A673 (cell line): ENCODE measurements at regions not wholly inside any gene's neighbourhood (a gene's known extent, or its start where the extent isn't known, plus 50 kb on each side); places are given as distances from the start of the nearest gene placed in this dataset.

Source experiments
- BruUV-seq: library from RNA; stranded (reverse); fragments of 400-500 nt; replicated peaks from 2 replicates; lab custom pipeline; 2021; lab: Mats Ljungman, UMichigan
- CTCF ChIA-PET: fragments of 300-600 bp; sonication (Branson Sonifier 250); formaldehyde crosslinking; loops from one replicate; lab custom pipeline; 2022; ENCODE audit warnings: antibody characterized with exemption; lab: Charles Lee
- POLR2A ChIA-PET: fragments of 300-600 bp; sonication (Branson Sonifier 250); formaldehyde crosslinking; loops from one replicate; lab custom pipeline; 2022; ENCODE audit warnings: antibody characterized with exemption; ENCODE audit not compliant: low non-redundant PET; lab: Charles Lee
- DNase-seq: peaks from one replicate; pipeline ENCODE4 v3.0.0-alpha.2; 2015; ENCODE audit warnings: low spot score
- H3K27ac ChIP-seq: fragments of 200-600 bp; sonication (generic); 2 replicates; pipeline ENCODE4 v1.5.1; 2016; ENCODE audit warnings: mixed run types, low read depth, mild to moderate bottlenecking, mixed read lengths, antibody characterized with exemption, low read length; ENCODE audit not compliant: poor library complexity, severe bottlenecking
- H3K27me3 ChIP-seq: fragments of 200-600 bp; sonication (generic); replicated peaks from 2 replicates; pipeline ENCODE4 v1.6.1; 2017; ENCODE audit warnings: mixed run types, low read depth, mild to moderate bottlenecking, mixed read lengths, antibody characterized with exemption, low read length; ENCODE audit not compliant: insufficient read depth, poor library complexity
- H3K36me3 ChIP-seq: fragments of 200-600 bp; sonication (generic); 2 replicates; pipeline ENCODE4 v1.6.1; 2016; ENCODE audit warnings: mixed run types, mild to moderate bottlenecking, mixed read lengths, antibody characterized with exemption, low read length; ENCODE audit not compliant: insufficient read depth, poor library complexity, severe bottlenecking
- H3K4me1 ChIP-seq: fragments of 200-600 bp; sonication (generic); 2 replicates; pipeline ENCODE4 v1.6.1; 2017; ENCODE audit warnings: mixed run types, mild to moderate bottlenecking, mixed read lengths, antibody characterized with exemption, low read length; ENCODE audit not compliant: insufficient read depth, poor library complexity, severe bottlenecking
- H3K4me3 ChIP-seq: fragments of 200-600 bp; sonication (generic); 2 replicates; pipeline ENCODE4 v1.5.1; 2016; ENCODE audit warnings: low read depth, mixed run types, mild to moderate bottlenecking, mixed read lengths, low read length; ENCODE audit not compliant: poor library complexity, severe bottlenecking
- H3K9me3 ChIP-seq: fragments of 200-600 bp; sonication (generic); 2 replicates; pipeline ENCODE4 v1.6.1; 2016; ENCODE audit warnings: mixed run types, low read depth, mild to moderate bottlenecking, mixed read lengths, antibody characterized with exemption, low read length; ENCODE audit not compliant: poor library complexity, severe bottlenecking
- EZH2 ChIP-seq: fragments of 200-600 bp; sonication (generic); IDR thresholded peaks from 2 replicates; pipeline ENCODE4 v1.6.1; 2017; ENCODE audit warnings: borderline replicate concordance, low read depth, mild to moderate bottlenecking, mixed read lengths, antibody characterized with exemption, low read length; ENCODE audit not compliant: poor library complexity, severe bottlenecking
- intact Hi-C: fragments of 100-400 bp; cut with micrococcal nuclease; formaldehyde crosslinking; loops from one replicate; pipeline ENCODE4 v1.10.0; 2022; ENCODE audit not compliant: unreplicated experiment
- TF ChIP-seq, protein P1 (sequence below): fragments of 300-800, 200-600 bp; sonication (generic); conservative IDR thresholded peaks from 2 replicates; pipeline ENCODE4 v1.5.1; 2017; ENCODE audit warnings: low read depth, mild to moderate bottlenecking, antibody characterized with exemption, low read length, moderate library complexity, mixed read lengths

- Histone ChIP-seq H3K27ac (no peak overlapping the region), H3K27me3 (no peaks in the 10 kb centered on the region), H3K4me3 (no peak overlapping the region), H3K36me3 (no peaks in the 10 kb centered on the region), H3K4me1 (no peaks in the 10 kb centered on the region), H3K9me3 (no peaks in the 10 kb centered on the region)
- TF ChIP-seq, protein P1, sequence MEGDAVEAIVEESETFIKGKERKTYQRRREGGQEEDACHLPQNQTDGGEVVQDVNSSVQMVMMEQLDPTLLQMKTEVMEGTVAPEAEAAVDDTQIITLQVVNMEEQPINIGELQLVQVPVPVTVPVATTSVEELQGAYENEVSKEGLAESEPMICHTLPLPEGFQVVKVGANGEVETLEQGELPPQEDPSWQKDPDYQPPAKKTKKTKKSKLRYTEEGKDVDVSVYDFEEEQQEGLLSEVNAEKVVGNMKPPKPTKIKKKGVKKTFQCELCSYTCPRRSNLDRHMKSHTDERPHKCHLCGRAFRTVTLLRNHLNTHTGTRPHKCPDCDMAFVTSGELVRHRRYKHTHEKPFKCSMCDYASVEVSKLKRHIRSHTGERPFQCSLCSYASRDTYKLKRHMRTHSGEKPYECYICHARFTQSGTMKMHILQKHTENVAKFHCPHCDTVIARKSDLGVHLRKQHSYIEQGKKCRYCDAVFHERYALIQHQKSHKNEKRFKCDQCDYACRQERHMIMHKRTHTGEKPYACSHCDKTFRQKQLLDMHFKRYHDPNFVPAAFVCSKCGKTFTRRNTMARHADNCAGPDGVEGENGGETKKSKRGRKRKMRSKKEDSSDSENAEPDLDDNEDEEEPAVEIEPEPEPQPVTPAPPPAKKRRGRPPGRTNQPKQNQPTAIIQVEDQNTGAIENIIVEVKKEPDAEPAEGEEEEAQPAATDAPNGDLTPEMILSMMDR: no peak
- TF ChIP-seq EZH2: no peak
- intact Hi-C loops: no loop called here
- ChIA-PET POLR2A (no interaction called here), CTCF (no interaction called here)
- no peak for DNase-seq
- no TSS peak for BruUV-seq
Measured at GRCh38 chr5:159655757-159656409, 260.4 kb upstream of the ADRA1B start.

DNA sequence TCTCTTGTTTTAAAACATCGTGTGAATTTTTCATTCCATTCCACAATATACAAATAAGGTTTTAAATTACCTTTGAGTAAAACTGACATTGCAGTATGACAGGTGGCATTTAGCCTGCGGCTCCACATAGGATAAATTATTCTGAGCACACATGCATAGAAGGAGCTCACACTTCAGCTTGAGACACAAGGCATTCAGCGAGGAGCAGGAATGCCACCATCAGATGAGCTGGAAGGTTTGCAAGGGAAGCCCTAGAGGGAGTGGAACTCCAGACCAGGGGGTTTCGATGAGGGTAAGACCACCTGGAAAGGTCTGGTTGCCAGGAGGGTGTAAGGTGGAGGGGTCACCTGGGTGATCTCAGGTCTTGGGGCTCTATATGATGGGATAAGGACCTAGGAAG, 259.0 kb upstream of the ADRA1B start:
- Histone ChIP-seq H3K4me1 (no peaks in the 10 kb centered on the region), H3K4me3 (no peak overlapping the region), H3K9me3 (no peaks in the 10 kb centered on the region), H3K27me3 (no peaks in the 10 kb centered on the region), H3K36me3 (no peaks in the 10 kb centered on the region), H3K27ac (no peak overlapping the region)
- no peak for DNase-seq
- ChIA-PET CTCF (no interaction called here), POLR2A (no interaction called here)
- TF ChIP-seq, protein P1: no peak
- no peak for TF ChIP-seq EZH2
- BruUV-seq: no TSS peak
- intact Hi-C loops: no loop called here

GRCh38 chr5:159657771-159658170, 258.5 kb upstream of the ADRA1B start:
- Histone ChIP-seq H3K27ac (no peak overlapping the region), H3K9me3 (no peaks in the 10 kb centered on the region), H3K4me1 (no peaks in the 10 kb centered on the region), H3K27me3 (no peaks in the 10 kb centered on the region), H3K36me3 (no peaks in the 10 kb centered on the region), H3K4me3 (no peak overlapping the region)
- ChIA-PET POLR2A (no interaction called here), CTCF (no interaction called here)
- DNase-seq: no peak
- BruUV-seq: no TSS peak
- no peak for TF ChIP-seq EZH2
- TF ChIP-seq, protein P1: no peak
- intact Hi-C loops: no loop called here
